ENCODE measurements at regions not wholly inside any gene's neighbourhood (a gene's known extent, or its start where the extent isn't known, plus 50 kb on each side); places are given as distances from the start of the nearest gene placed in this dataset.

DNA sequence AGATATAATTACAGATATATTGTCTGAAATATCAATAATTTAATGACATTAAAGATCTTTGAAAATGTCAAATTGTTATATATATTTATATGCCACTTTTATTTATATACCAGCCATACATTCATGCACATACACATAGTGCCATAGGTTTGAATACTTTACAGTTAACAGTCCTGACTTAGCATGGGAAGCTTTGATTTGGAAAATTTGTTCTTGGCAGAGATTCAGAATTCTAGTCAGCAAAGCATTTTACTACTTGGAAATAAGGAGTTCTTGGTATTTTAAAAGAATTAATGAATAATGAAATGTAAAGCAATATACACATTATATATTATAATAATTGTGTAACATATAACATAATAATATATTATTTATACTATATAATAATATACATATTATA is 277.0 kb upstream of the PCDH20 start:
- Histone ChIP-seq H4K20me1 (ENCODE audit: insufficient read depth, low read length) (no peaks in the 10 kb centered on the region), H3K4me2 (ENCODE audit: insufficient read depth, low read length) (no peak overlapping the region), H3K27ac (ENCODE audit: low read depth, low read length) (no peak overlapping the region), H3K4me1 (ENCODE audit: insufficient read depth, low read length) (no peaks in the 10 kb centered on the region), H2AFZ (ENCODE audit: low read length) (no peak overlapping the region), H3K4me3 (ENCODE audit: insufficient read depth, low read length) (no peak overlapping the region), H3K36me3 (ENCODE audit: insufficient read depth, low read length) (no peaks in the 10 kb centered on the region), H3K27me3 (ENCODE audit: insufficient read depth, low read length) (no peaks in the 10 kb centered on the region), H3K9me3 (ENCODE audit: low read depth, low read length) (peaks cover 1% of the 10 kb centered on the region), H3K79me2 (ENCODE audit: insufficient read depth, low read length) (no peaks in the 10 kb centered on the region)
- TF ChIP-seq, protein P1, sequence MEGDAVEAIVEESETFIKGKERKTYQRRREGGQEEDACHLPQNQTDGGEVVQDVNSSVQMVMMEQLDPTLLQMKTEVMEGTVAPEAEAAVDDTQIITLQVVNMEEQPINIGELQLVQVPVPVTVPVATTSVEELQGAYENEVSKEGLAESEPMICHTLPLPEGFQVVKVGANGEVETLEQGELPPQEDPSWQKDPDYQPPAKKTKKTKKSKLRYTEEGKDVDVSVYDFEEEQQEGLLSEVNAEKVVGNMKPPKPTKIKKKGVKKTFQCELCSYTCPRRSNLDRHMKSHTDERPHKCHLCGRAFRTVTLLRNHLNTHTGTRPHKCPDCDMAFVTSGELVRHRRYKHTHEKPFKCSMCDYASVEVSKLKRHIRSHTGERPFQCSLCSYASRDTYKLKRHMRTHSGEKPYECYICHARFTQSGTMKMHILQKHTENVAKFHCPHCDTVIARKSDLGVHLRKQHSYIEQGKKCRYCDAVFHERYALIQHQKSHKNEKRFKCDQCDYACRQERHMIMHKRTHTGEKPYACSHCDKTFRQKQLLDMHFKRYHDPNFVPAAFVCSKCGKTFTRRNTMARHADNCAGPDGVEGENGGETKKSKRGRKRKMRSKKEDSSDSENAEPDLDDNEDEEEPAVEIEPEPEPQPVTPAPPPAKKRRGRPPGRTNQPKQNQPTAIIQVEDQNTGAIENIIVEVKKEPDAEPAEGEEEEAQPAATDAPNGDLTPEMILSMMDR (IDR thresholded peaks at IDR 0.05; ENCODE audit: extremely low read depth, low read depth, low read length) = no peak
- no peak for DNase-seq (ENCODE audit: insufficient read length, low spot score, missing footprints)

DNA sequence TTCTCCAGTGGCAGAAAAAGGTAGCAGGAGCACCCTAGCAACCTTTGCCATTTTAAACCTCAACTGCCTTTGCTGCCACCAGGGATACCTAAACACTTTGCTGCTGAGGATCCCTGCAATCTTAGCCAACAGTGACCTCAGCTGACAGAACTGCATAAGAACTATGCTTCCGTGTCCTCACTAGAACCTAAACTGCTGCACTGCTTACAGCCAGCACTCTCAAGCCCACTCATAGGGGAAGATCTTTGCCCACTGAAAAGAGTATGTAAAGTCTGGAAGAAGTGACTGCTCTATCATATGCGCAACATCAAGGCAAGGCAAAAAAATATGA is 270.0 kb upstream of the PCDH20 start:
- Histone ChIP-seq H3K36me3 (ENCODE audit: insufficient read depth, low read length) (no peaks in the 10 kb centered on the region), H3K79me2 (ENCODE audit: insufficient read depth, low read length) (no peaks in the 10 kb centered on the region), H3K27me3 (ENCODE audit: insufficient read depth, low read length) (no peaks in the 10 kb centered on the region), H3K4me2 (ENCODE audit: insufficient read depth, low read length) (no peak overlapping the region), H3K27ac (ENCODE audit: low read depth, low read length) (no peak overlapping the region), H3K4me1 (ENCODE audit: insufficient read depth, low read length) (no peaks in the 10 kb centered on the region), H3K4me3 (ENCODE audit: insufficient read depth, low read length) (no peak overlapping the region), H4K20me1 (ENCODE audit: insufficient read depth, low read length) (no peaks in the 10 kb centered on the region), H3K9me3 (ENCODE audit: low read depth, low read length) (no peaks in the 10 kb centered on the region), H2AFZ (ENCODE audit: low read length) (no peak overlapping the region)
- DNase-seq (ENCODE audit: insufficient read length, low spot score, missing footprints) = no peak
- TF ChIP-seq, protein P1 (IDR thresholded peaks at IDR 0.05; ENCODE audit: extremely low read depth, low read depth, low read length) = no peak

DNA sequence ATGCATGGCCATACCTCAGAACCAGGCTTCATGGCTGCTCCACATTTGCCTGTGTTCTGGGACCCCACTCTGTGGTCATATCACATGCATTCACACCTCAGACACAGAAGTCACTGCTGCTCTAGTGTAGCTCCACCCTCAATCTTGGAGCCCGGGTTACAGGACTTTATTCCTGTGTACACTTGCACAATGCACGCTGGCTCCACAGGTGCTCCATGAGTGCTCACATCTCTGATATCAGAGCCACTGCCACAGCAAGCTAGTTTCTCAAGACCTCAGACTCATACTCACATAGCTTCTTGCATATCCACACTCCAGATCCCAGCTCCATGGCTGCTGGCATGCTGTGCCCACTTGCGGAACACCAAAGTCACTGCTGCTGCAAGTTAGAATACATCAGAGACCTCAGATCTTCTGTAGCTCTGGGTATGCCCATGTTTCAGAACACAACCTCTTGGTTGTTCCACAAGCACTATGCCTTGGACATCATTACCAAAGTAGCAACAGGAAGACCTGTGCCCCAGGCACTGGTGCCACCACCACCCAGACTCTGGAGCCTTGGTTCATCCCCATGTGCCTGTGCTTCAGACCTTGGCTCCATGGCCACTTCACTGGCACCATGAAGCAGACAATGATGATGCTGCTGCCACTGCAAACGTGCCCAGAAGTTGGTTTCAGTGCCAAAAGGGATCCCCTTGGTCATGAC is 269.5 kb upstream of the PCDH20 start:
- Histone ChIP-seq H3K27ac (ENCODE audit: low read depth, low read length) (no peak overlapping the region), H3K36me3 (ENCODE audit: insufficient read depth, low read length) (no peaks in the 10 kb centered on the region), H3K9me3 (ENCODE audit: low read depth, low read length) (no peaks in the 10 kb centered on the region), H3K79me2 (ENCODE audit: insufficient read depth, low read length) (no peaks in the 10 kb centered on the region), H3K27me3 (ENCODE audit: insufficient read depth, low read length) (no peaks in the 10 kb centered on the region), H3K4me3 (ENCODE audit: insufficient read depth, low read length) (no peak overlapping the region), H3K4me2 (ENCODE audit: insufficient read depth, low read length) (no peak overlapping the region), H4K20me1 (ENCODE audit: insufficient read depth, low read length) (no peaks in the 10 kb centered on the region), H2AFZ (ENCODE audit: low read length) (no peak overlapping the region), H3K4me1 (ENCODE audit: insufficient read depth, low read length) (no peaks in the 10 kb centered on the region)
- no peak for DNase-seq (ENCODE audit: insufficient read length, low spot score, missing footprints)
- TF ChIP-seq, protein P1 (IDR thresholded peaks at IDR 0.05; ENCODE audit: extremely low read depth, low read depth, low read length) = no peak

DNA sequence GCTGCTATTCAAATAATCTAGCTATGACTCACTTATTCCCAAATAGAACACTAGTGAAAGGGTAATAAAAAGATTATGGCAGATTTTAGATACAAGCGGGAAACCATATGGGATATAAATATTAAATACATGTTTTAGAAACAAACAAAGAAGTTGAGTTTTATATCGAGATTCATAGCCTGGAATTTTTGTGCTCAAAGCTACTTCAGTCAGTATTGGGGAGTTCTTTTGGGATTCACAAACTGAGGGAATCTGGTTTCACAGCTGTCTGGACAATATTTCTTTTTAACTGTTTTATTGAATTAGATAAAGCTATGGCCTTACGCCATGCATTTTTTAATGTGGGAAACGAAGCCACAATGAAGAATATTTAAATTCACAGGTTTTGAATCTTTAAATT is 257.1 kb upstream of the PCDH20 start:
- no peaks in the 10 kb centered on the region for H4K20me1 ChIP-seq (ENCODE audit: insufficient read depth, low read length)
- H3K4me3 ChIP-seq (ENCODE audit: insufficient read depth, low read length) = no peak overlapping the region
- no peaks in the 10 kb centered on the region for H3K4me1 ChIP-seq (ENCODE audit: insufficient read depth, low read length)
- no peaks in the 10 kb centered on the region for H3K9me3 ChIP-seq (ENCODE audit: low read depth, low read length)
- H3K4me2 ChIP-seq (ENCODE audit: insufficient read depth, low read length) = no peak overlapping the region
- DNase-seq (ENCODE audit: insufficient read length, low spot score, missing footprints) = no peak
- TF ChIP-seq, protein P1 (IDR thresholded peaks at IDR 0.05; ENCODE audit: extremely low read depth, low read depth, low read length) = no peak
- H3K27ac ChIP-seq (ENCODE audit: low read depth, low read length) = no peak overlapping the region
- H3K36me3 ChIP-seq (ENCODE audit: insufficient read depth, low read length) = no peaks in the 10 kb centered on the region
- no peak overlapping the region for H2AFZ ChIP-seq (ENCODE audit: low read length)
- H3K79me2 ChIP-seq (ENCODE audit: insufficient read depth, low read length) = no peaks in the 10 kb centered on the region
- H3K27me3 ChIP-seq (ENCODE audit: insufficient read depth, low read length) = no peaks in the 10 kb centered on the region

Measured in osteoblast (primary cell).